DMS153 treated with DMSO at 0.1 percent for 48 hours (cell line): ENCODE measurements at regions not wholly inside any gene's neighbourhood (a gene's known extent, or its start where the extent isn't known, plus 50 kb on each side); places are given as distances from the start of the nearest gene placed in this dataset.
"Not testable (repeated sequence)": the region's sequence is repeated elsewhere in the genome, so short reads cannot be mapped to it uniquely, and the experiment has no call there.

Source experiments
- DNase-seq: peaks from one replicate; lab custom pipeline; 2025; ENCODE audit not compliant: unreplicated experiment; lab: John Stamatoyannopoulos, UW

DNA sequence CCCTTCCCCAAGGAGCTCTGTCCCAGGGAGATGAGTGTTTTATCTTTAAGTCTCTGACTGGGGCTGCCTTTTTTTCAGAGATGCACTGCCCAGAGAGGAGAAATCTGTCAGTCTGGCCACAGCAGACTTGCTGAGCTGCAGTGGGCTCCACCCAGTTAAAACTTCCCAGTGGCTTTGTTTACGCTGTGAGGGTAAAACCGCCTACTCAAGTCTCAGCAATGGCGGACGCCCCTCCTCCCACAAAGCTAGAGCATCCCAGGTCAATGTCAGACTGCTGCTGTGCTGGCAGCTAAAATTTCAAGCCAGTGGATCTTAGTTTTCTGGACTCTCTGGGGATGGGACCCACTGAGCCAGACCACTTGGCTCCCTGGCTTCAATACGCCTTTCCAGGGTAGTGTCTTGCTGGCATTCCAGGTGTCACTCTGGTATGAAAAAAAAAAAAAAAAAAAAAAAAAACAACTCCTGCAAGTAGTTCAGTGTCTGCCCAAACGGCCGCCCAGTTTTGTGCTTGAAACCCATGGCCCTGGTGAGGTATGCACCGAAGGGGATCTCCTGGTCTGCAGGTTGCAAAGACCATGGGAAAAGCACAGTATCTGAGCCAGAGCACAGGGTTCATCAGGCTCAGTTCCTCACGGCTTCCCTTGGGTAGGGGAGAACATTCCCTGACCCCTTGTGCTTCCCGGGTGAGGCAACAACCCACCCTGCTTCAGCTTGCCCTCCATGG lies 1616.1 kb upstream of the ADGRL3 start:
- no peak for DNase-seq

DNA sequence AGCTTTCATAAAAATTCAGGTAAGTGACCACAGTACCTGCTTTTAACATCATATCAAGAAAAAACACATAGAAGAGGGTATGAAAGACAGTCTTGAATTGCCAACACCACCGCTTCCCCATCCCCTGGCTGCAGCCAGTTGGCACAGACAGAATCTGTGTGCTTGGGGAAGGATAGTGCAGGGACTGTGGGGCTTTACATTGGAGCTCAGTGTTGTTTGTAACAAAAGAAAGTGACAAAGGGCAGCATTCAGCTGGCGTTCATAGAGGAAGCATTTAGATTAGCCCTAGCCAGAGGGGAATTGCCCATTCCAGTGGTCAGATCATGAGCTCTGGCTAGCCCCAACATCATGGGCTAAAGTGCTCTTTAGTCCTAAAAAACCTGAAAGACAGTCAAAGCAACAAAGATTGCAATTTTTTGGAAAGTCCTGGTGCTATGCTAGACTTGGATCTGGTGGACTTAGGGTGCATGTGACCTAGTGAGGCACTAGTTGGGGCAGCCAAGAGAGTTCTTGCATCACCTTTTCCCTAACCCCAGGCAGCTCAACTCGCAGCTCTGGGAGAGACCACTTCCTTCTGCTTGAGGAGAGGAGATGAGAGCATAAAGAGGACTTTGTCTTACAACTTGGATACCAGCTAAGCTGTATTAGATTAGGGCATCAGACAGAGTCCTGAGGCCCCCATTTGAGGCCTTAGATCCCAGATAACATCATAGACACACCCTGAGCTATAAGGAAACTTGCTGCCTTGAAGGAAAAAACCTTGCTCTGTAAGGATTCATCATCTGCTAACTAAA lies 1602.4 kb upstream of the ADGRL3 start:
- DNase-seq = no peak

DNA sequence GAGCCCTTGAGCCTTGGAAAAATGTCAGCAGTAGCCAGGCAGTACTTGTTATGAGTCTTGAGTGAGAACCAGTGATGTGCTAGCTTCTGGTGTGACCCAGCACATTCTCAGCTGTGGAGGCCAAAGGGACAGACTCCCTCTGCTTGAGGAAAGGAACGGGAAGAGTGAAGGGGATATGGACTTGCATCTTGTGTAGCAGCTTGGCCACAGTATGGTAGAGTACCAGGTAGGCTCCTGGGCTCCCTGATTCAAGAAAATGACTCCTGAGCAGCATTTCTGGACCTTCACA lies 1601.9 kb upstream of the ADGRL3 start:
- DNase-seq = no peak

DNA sequence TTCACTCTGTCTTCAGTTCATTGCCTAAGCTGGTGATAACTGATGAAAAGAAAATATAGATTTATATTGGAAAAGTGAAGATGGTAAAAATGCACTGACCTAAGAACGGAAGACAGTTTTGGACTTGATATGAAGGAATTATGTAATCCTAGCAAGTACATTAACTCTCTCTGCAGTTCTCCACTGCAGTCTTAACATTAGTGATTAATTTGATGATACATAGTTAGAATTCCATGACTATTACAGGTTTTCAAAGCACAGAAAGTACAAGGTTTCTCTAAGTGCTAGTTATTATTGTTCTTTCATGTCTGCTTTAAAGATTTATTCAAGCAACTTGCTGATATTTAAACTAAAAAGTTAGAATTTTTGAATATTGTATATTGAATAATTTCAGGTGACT lies 1591.7 kb upstream of the ADGRL3 start:
- DNase-seq = no peak

DNA sequence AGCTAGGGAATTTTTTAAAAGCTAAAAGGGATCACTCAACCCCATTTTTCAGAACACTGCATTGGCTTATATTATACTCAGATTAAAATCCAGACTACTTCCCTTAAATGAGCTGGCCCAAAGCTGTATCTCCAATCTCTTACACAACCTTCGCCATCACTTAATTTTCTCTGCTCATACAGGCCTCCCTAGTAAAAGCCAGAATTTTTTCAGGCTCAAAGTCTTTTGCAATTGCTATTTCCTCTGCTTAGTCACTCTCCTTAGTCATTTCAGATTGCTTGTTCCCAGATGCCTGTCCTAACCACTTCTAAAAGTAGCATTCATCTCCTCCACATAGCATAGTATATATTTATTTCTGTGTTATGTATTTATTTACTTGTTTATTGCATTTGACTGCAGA lies 1587.9 kb upstream of the ADGRL3 start:
- no peak for DNase-seq

DNA sequence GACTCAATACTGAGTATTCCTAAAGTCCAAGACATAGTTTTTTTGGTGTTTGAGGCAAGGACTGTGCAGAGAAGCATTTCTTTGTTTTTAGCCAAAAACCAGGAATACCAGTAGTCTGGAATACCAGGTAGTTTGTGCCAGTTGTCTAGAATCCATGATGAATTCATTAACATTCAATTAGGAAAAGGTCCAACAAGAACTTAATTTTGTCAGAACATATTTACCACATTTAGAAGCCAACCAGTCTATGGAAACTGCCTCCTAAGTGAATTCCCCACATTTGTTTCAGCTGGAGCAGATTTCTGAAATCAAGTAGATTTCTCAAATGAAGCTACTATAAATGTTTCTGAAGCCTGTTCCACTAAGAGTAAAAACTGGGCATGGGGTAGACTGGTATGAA lies 1584.8 kb upstream of the ADGRL3 start:
- DNase-seq = no peak

DNA sequence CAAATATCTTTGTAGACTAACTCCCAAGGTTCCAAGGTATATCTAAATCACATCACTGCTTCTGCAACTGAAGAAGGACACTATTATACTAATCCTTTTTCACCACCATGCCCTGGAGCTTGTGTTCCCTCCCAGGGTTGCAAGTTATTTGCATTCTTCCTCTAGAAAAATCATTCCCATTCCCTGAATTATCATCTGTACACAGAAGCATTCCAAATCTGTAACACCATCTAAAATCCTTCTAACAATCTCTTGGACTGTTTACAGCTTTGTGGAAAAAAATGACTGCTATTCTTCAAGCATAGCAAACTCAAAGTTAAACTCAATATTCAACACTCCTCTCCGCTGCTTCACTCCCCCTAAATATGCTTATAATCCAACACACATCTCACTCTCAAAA lies 1570.8 kb upstream of the ADGRL3 start:
- no peak for DNase-seq

DNA sequence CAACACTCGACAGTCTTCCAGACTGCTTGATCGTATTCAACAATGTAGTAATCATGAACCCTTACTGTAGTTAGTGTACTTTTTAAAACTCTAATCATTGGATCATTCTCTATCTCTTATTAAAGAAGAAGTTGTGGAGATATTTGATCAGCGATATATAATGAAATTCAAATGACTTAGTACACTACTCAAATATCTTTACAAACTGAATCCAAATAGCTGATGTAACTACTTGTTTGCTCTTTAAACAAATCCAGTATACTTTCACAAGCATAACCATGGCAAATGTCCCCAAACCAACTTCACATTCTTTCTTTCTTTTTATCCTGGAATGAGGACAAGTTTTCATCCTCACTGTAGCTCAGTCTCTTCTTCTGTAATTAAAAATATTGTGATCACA lies 1569.9 kb upstream of the ADGRL3 start:
- no peak for DNase-seq

DNA sequence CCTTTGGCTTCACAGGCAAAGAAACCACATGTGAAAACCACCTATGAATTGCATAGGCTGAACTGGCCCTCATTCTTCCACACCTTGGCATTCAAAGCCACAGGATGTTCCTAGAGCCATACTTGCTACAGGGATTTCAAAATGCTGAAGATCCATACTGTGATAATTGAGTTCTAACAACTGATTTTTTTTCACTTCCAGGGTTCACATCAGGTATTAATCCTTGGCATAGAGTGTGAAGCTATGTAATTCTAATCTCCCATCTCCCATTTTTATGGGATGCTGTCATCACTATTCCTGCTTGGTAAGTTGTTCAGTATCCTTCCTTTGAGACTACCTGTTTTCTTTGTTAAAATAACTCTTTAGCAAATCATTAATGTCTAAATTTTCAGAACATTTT lies 1569.2 kb upstream of the ADGRL3 start:
- DNase-seq = no peak

DNA sequence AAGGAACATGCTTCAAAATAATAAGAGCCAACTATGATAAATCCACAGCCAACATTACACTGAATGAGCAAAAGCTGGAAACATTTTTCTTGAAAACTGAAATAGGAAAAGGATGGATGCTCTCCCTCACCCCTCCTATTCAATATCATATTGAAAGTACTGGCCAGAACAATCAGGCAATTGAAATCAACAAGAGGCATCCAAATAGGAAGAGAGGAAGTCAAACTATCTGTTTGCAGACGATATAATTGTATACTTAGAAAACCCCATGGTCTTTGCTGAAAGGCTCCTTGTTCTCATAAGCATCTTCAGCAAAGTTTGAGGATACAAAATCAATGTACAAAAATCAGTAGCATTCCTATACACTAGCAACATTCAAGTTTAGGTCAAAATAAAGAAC lies 1562.5 kb upstream of the ADGRL3 start:
- DNase-seq = no peak

DNA sequence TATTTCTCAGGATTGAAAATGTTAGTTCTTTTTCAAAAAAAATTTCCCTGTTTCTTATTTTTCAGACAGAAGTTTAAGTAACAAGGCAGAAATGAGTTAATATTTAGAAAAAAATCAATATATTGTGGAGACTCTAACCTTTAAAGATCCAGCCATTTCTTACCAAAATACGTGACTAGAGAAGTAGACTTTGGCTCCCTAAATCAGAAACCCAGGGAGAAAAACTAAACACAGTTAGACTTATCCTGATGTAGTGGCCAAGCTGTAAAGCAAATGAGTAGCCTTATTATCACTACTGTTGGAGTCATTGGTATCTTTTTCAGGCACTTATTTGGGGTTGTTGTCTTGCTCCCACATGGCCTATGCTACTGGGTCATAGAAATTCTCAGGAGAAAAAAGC lies 1556.4 kb upstream of the ADGRL3 start:
- DNase-seq = no peak

DNA sequence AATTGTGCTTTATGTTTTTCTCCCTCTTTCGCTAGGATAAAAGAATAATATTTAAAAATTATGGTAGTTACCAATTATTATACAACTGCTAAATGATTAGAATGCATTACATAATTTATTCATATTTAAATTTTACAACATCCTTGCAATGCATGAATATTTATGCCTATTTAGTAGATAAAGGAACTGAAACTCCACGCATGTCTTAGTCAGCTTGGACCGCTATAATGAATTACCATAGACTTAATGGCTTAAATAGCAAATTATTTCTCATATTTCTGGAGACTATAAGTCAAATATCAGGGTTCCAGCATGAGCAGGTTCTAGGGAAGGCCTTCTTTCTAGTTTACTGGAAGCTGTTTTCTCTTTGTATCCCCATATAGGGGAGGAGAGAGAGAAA lies 1555.4 kb upstream of the ADGRL3 start:
- DNase-seq = no peak

DNA sequence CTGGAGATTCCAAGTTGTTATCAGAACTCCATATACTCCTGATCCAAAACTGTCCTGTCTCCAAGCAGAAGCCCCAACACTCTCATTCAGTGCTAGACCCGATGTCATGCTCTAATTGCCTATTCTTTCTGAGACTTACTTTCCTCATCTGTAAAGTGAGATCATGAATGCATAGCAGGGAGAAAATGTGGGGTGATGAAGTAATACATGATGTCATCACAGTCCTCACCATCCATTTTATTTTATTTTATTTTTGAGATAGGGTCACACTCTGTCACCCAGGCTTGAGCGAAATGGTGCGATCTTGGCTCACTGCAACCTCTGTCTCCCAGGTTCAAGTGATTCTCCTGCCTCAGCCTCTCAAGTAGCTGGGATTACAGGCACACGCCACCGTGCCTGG lies 1554.0 kb upstream of the ADGRL3 start:
- no peak for DNase-seq

DNA sequence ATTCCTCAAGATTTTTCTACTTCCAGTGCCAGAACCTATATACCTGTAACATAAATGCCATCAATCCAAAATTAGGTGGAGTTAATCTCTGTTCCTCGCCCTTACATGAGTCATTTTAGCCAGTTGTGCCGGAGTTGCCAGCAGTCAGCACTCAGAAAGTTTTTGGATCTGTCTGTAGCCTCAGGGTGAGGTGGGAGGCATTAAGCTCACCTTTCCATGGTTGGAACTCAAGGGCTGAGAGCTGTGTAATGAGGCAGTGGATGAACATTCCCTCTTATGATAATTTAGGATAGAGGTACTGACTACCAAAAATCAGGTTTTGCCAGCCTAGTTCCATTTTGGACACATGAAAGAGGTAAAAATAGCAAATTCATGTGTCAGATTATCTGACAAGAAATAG lies 1553.1 kb upstream of the ADGRL3 start:
- DNase-seq = no peak

DNA sequence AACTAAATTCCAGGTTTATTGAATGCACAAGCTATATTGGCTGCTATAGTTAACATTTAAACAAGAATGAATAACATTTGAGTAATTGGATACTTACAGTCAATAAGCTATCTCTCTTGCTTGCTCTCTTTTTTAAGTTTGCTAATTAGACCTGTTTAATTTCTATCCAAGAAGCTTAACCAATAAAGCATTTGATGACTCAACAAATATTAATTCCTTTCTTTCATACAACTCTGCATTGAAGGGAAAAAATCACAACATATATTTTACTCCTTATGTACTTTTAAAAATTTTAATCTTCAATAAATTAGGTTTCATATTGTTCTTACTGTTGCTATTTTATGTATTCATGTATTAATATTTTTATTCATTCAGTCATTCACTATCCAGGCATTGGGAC lies 1552.6 kb upstream of the ADGRL3 start:
- no peak for DNase-seq

DNA sequence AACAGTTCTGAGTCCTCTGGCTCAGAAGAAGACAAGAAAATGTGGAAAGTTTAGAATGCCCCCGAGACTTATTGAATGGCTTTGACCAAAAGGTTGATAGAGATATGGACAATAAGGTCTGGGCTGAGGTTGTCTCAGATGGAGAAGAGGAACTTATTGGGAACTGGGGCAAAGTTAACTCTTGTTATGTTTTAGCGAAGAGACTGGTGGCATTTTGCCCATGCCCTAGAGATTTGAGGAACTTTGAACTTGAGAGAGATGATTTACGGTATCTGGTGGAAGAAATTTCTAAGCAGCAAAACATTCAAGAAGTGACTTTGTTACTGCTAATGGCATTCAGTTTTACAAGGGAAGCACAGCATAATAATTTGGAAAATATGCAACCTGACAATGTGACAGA lies 1549.3 kb upstream of the ADGRL3 start:
- no peak for DNase-seq

DNA sequence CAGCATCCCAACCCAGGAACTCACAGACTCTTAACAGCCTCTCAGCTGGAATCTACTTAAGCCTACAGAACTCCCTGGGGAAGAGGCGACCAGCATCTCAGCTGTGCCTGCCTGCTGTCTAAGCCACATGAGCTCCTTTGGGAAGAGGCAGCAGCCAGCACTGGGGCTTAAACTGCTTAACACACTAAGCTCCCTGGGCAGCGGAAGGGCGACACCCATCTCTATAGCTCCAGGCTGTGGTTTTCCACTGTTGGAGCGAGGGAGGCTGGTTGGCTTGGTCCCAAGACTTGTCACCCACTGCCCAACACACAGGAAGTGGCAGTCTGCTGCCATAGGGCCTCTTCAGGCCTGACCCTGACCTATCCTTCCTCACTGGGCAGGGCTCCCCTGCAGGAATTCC lies 1544.1 kb upstream of the ADGRL3 start:
- no peak for DNase-seq

DNA sequence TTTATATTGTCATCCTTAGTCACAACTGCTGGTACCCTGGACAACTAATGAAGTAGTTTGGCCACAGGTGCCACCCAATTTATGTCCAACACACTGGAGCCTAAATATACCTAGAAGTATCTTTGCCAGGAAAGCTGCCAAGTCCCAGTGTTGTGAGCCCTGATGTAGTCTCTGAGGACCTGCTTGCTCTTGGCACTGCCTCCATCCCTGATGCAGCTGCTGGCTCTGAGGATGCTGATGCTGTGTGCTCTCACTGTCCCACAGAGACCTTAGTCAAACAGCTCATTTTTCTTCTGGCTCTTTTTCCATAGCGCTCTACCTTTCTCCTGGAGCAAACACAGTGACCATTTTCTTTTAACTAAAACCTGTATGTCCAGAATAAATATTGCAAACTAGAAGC lies 1535.4 kb upstream of the ADGRL3 start:
- DNase-seq = no peak

DNA sequence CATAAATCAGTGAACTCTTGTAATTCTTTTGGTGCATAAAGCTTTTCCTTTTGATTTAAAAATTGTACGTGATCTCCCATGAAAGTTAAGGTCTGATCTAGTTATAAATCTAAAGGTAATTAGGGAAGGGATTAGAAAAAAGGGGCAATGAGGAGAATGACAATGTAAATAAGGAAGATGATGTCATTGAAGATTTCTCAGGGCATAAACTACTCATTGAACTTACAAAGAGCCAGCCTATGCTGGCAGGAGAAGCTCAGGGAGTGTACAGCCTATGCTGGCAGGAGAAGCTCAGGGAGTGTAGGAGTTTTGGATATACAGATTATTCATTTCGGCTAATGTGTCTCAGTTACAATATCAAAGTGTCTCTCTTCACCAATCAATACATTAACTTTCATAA lies 1533.5 kb upstream of the ADGRL3 start:
- DNase-seq = no peak

DNA sequence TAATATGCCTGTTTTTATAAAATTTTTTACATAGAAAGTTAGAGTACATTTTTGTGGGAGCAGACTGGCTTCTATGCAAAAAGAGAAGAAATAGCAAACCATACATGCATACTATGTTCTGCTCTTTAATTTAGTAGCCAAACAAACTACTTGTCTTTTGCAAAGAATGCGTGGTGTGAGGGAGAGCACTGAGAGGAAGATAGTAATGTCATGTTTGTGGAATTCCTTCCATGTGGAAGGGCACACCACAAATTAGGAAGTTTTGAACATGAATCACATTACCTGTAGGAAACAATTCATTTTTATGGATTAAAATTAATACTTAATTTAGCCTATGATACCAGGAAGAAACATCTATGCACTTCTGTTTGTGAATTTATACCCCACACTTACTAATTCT lies 1529.1 kb upstream of the ADGRL3 start:
- DNase-seq = no peak

DNA sequence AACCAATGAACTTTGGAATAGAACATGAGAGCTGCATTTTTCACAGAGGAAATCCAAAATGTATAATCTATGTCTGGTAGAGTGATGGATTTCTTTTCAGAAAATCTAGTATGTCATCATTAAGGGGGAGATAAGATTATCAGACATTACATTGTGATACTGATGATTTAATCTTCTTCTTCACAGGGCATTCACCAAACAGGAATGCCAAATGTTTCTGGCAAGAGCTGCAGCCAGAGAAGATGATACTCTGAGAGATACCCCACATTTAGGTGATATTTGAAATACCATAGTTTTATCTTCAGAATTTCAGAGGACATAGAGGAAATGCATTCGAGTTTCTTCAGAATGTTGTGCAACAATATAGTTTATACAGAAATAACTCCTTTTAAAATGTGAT lies 1523.7 kb upstream of the ADGRL3 start:
- DNase-seq = no peak

DNA sequence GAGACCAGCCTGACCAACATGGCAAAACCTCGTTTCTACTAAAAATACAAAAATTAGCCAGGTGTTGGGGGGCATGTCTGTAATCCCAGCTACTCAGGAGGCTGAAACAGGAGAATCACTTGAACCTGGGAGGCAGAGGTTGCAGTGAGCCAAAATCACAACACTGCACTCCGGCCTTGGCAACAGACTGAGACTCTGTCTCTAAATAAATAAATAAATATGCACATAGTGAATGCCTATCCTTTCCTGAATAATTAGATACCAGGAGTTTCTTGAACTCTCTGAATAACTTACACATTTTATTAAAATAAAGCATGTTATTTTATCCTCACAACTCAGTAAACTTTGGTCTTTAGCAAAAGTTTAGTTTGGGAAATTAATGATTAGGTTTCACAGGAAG lies 1523.1 kb upstream of the ADGRL3 start:
- not testable (repeated sequence) for DNase-seq

DNA sequence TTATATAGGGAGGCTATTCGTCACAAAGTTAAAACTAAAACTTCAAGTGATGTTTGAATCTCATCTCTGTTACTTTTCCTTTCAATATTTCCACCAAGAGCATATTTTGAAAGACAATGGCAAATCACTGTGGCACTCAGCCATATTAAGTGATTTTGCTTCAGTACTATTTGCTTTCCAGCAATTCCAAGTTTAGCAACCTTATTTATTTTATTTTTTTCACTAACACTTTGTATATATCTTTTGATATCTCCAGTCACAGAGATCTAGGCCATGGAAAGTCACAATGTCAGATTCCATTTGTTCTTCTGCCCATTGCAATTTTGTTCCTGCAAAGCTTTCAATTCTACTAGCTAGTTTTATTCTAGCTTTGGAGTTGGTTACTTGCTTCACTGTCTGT lies 1514.5 kb upstream of the ADGRL3 start:
- no peak for DNase-seq
